ENCODE measurements at regions not wholly inside any gene's neighbourhood (a gene's known extent, or its start where the extent isn't known, plus 50 kb on each side); places are given as distances from the start of the nearest gene placed in this dataset.

GRCh38 chr11:129289350-129290040 lies 86.2 kb upstream of the BARX2 start:
- Histone ChIP-seq H2BK20ac (ENCODE audit: low read depth, low read length) (no peak overlapping the region), H2BK15ac (ENCODE audit: low read depth, low read length) (no peak overlapping the region), H3K56ac (ENCODE audit: extremely low read depth, insufficient read depth, low read length) (no peak overlapping the region), H2AK9ac (replicated peaks; ENCODE audit: low read depth, low read length, poor library complexity) (no peak overlapping the region), H4K20me1 (ENCODE audit: insufficient read depth, low read length) (no peaks in the 10 kb centered on the region), H4K91ac (ENCODE audit: insufficient read depth, low read depth, low read length) (no peak overlapping the region), H3K27me3 (ENCODE audit: control insufficient read depth, insufficient read depth, low read length) (peaks cover 22% of the 10 kb centered on the region), H3K14ac (replicated peaks; ENCODE audit: low read depth, low read length) (no peak overlapping the region), H3K36me3 (ENCODE audit: control insufficient read depth, insufficient read depth, low read length) (no peaks in the 10 kb centered on the region), H4K5ac (ENCODE audit: low read depth, low read length) (no peak overlapping the region), H3K23ac (ENCODE audit: low read depth, low read length) (no peak overlapping the region), H3K4me3 (ENCODE audit: insufficient read depth, low read depth, low read length) (no peak overlapping the region), H3K9ac (ENCODE audit: low read depth, low read length) (no peak overlapping the region), H2AK5ac (ENCODE audit: low read depth, low read length) (no peak overlapping the region), H3K27ac (ENCODE audit: insufficient read depth, low read length) (no peak overlapping the region), H2BK5ac (ENCODE audit: low read depth, low read length, poor library complexity, severe bottlenecking) (no peak overlapping the region), H3K18ac (ENCODE audit: low read depth, low read length) (no peak overlapping the region), H3K4ac (ENCODE audit: low read depth, low read length) (no peak overlapping the region), H3K9me1 (ENCODE audit: insufficient read depth, low read length) (no peaks in the 10 kb centered on the region), H3K4me1 (ENCODE audit: control insufficient read depth, insufficient read depth, low read length) (peaks cover 2% of the 10 kb centered on the region; the same call in 1 of the 2 replicates), H2AFZ (replicated peaks; ENCODE audit: low read length, poor library complexity) (no peak overlapping the region), H3K4me2 (ENCODE audit: low read depth, low read length) (no peak overlapping the region), H2BK120ac (ENCODE audit: low read depth, low read length) (no peak overlapping the region), H3K9me3 (ENCODE audit: control insufficient read depth, insufficient read depth, low read length) (no peaks in the 10 kb centered on the region), H3K79me1 (ENCODE audit: low read depth in 1 of 2, low read length in 2 of 2) (no peaks in the 10 kb centered on the region), H4K8ac (ENCODE audit: low read depth in 2 of 2, low read length in 2 of 2) (no peak overlapping the region)
- ChIA-PET CTCF (no interaction called here), POLR2A (ENCODE audit: unreplicated experiment) (no interaction called here)
- no peak for ATAC-seq (ENCODE audit: low read depth)
- dilution Hi-C loops (cut with HindIII; ENCODE audit: low sequenced_read_pairs, unreplicated experiment), result no loop called here
- no peak for DNase-seq
- TF ChIP-seq POLR2A (IDR thresholded peaks at IDR 0.05; ENCODE audit: low read depth, low read length) (no peak), CEBPB (IDR thresholded peaks at IDR 0.05; ENCODE audit: low read depth, low read length) (no peak), NFE2L2 (IDR thresholded peaks at IDR 0.05; ENCODE audit: low read depth, low read length) (no peak), USF2 (IDR thresholded peaks at IDR 0.05; ENCODE audit: low read depth, low read length) (no peak), RFX5 (IDR thresholded peaks at IDR 0.05; ENCODE audit: low read depth, low read length) (no peak), MXI1 (IDR thresholded peaks at IDR 0.05; ENCODE audit: borderline replicate concordance, low read depth, low read length) (no peak), CTCF (conservative IDR thresholded peaks at IDR 0.05; ENCODE audit: low read depth, low read length) (no peak), RCOR1 (IDR thresholded peaks at IDR 0.05; ENCODE audit: insufficient replicate concordance, low read length) (no peak), CHD1 (IDR thresholded peaks at IDR 0.05; ENCODE audit: low read depth, low read length) (no peak), RAD21 (IDR thresholded peaks at IDR 0.05; ENCODE audit: low read length) (no peak), BHLHE40 (IDR thresholded peaks at IDR 0.05; ENCODE audit: low read depth, low read length) (no peak), MAFK (IDR thresholded peaks at IDR 0.05; ENCODE audit: low read depth, low read length) (no peak), FOS (IDR thresholded peaks at IDR 0.05; ENCODE audit: low read depth, low read length) (no peak), SMC3 (IDR thresholded peaks at IDR 0.05; ENCODE audit: low read depth, low read length) (no peak)
- WGBS, 2 experiments (ENCODE audit: extremely low coverage in 2 of 2, insufficient read length in 1 of 2), result 60% methylated on average over 1 of the region's 13 CpGs; no CpG with 5 or more reads in 1 of the 2 experiments
- no TSS peak for BruUV-seq (replicated peaks)
- intact Hi-C loops (cut with micrococcal nuclease), result no loop called here
- in situ Hi-C loops (cut with MboI; ENCODE audit: low sequenced_read_pairs), result no loop called here
